ENCODE measurements at regions not wholly inside any gene's neighbourhood (a gene's known extent, or its start where the extent isn't known, plus 50 kb on each side); places are given as distances from the start of the nearest gene placed in this dataset.

- TF ChIP-seq, protein P1, sequence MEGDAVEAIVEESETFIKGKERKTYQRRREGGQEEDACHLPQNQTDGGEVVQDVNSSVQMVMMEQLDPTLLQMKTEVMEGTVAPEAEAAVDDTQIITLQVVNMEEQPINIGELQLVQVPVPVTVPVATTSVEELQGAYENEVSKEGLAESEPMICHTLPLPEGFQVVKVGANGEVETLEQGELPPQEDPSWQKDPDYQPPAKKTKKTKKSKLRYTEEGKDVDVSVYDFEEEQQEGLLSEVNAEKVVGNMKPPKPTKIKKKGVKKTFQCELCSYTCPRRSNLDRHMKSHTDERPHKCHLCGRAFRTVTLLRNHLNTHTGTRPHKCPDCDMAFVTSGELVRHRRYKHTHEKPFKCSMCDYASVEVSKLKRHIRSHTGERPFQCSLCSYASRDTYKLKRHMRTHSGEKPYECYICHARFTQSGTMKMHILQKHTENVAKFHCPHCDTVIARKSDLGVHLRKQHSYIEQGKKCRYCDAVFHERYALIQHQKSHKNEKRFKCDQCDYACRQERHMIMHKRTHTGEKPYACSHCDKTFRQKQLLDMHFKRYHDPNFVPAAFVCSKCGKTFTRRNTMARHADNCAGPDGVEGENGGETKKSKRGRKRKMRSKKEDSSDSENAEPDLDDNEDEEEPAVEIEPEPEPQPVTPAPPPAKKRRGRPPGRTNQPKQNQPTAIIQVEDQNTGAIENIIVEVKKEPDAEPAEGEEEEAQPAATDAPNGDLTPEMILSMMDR (IDR thresholded peaks at IDR 0.05): no peak
- TF ChIP-seq EZH2 (IDR thresholded peaks at IDR 0.05) (no peak), EZH2phosphoT487 (IDR thresholded peaks at IDR 0.05) (no peak)
Measured at GRCh38 chr3:140859592-140860336, 81.9 kb upstream of the SLC25A36 start.
